ENCODE measurements at regions not wholly inside any gene's neighbourhood (a gene's known extent, or its start where the extent isn't known, plus 50 kb on each side); places are given as distances from the start of the nearest gene placed in this dataset.

GRCh38 chr5:2895196-2895595, 143.7 kb upstream of the IRX2 start:
- TF ChIP-seq POU5F1 (IDR thresholded peaks at IDR 0.05; ENCODE audit: borderline replicate concordance, low read depth, low read length, partially characterized antibody) = no peak
- Histone ChIP-seq H3K4me2 (ENCODE audit: insufficient read depth, low read length) (no peak overlapping the region), H3K4me1 (replicated peaks in 1 of 2; ENCODE audit: control insufficient read depth in 2 of 2, insufficient read depth in 2 of 2, low read length in 2 of 2) (no peaks in the 10 kb centered on the region), H3K4me3 (no peak overlapping the region), H3K9ac (ENCODE audit: insufficient read depth in 1 of 2, low read depth in 2 of 2, low read length in 2 of 2) (no peak overlapping the region), H4K20me1 (replicated peaks; ENCODE audit: control insufficient read depth, insufficient read depth, low read length) (0 out of 2 replicates have a peak, but pooled peaks cover 3% of the 10 kb centered on the region), H3K9me3 (replicated peaks; ENCODE audit: control insufficient read depth, insufficient read depth, low read depth, low read length) (no peaks in the 10 kb centered on the region), H2AFZ (ENCODE audit: low read depth, low read length) (no peak overlapping the region), H3K36me3 (ENCODE audit: control insufficient read depth, insufficient read depth, low read length) (no peaks in the 10 kb centered on the region), H3K27me3 (ENCODE audit: control insufficient read depth in 2 of 2, insufficient read depth in 2 of 2, low read length in 2 of 2) (peaks cover 2 to 5% of the 10 kb centered on the region in 2 experiments; a peak in 2 of 5 replicates), H3K9me1 (ENCODE audit: control insufficient read depth, insufficient read depth, low read length) (no peaks in the 10 kb centered on the region), H3K27ac (ENCODE audit: extremely low read depth, low read depth, low read length) (no peak overlapping the region), H3K79me2 (ENCODE audit: control insufficient read depth, insufficient read depth, low read length) (no peaks in the 10 kb centered on the region)
- ChIA-PET POLR2A (no interaction called here), CTCF (ENCODE audit: low intra/inter-chr PET ratio) (no interaction called here)
- in situ Hi-C loops (cut with MboI) (no loop called here), intact Hi-C loops (cut with micrococcal nuclease) (no loop called here)
- BruUV-seq (replicated peaks) = no TSS peak
- DNase-seq (ENCODE audit: extremely low read depth in 1 of 4, low spot score in 3 of 4) (no peak), FAIRE-seq (no peak), ATAC-seq (no peak)
- 0% methylated on average over 8 of the region's 9 CpGs for WGBS (ENCODE audit: insufficient coverage, low coverage, missing lambda C conversion rate)

- DNase-seq (ENCODE audit: extremely low read depth in 1 of 4, low spot score in 3 of 4) = no peak
- Histone ChIP-seq H3K27me3 (ENCODE audit: control insufficient read depth in 2 of 2, insufficient read depth in 2 of 2, low read length in 2 of 2) (peaks cover 2 to 8% of the 10 kb centered on the region in 2 experiments; a peak in 2 of 5 replicates), H3K9me3 (replicated peaks; ENCODE audit: control insufficient read depth, insufficient read depth, low read depth, low read length) (no peaks in the 10 kb centered on the region), H3K9me1 (ENCODE audit: control insufficient read depth, insufficient read depth, low read length) (no peaks in the 10 kb centered on the region), H3K4me1 (replicated peaks in 1 of 2; ENCODE audit: control insufficient read depth in 2 of 2, insufficient read depth in 2 of 2, low read length in 2 of 2) (no peaks in the 10 kb centered on the region), H2AFZ (ENCODE audit: low read depth, low read length) (no peak overlapping the region), H3K27ac (ENCODE audit: extremely low read depth, low read depth, low read length) (no peak overlapping the region), H4K20me1 (replicated peaks; ENCODE audit: control insufficient read depth, insufficient read depth, low read length) (0 out of 2 replicates have a peak, but pooled peaks cover 3% of the 10 kb centered on the region), H3K4me3 (no peak overlapping the region), H3K79me2 (ENCODE audit: control insufficient read depth, insufficient read depth, low read length) (no peaks in the 10 kb centered on the region), H3K36me3 (ENCODE audit: control insufficient read depth, insufficient read depth, low read length) (no peaks in the 10 kb centered on the region), H3K4me2 (ENCODE audit: insufficient read depth, low read length) (no peak overlapping the region), H3K9ac (ENCODE audit: insufficient read depth in 1 of 2, low read depth in 2 of 2, low read length in 2 of 2) (no peak overlapping the region)
- intact Hi-C loops (cut with micrococcal nuclease) = no loop called here
- POLR2A ChIA-PET = interaction anchor here (0.7 kb wide), 2 partner anchors 276 to 529 kb away, joined by 3 read pairs; no protein-coding TSS in a partner anchor
- no peak for FAIRE-seq
- TF ChIP-seq ZNF232 (CRISPR knock-in tag; IDR thresholded peaks at IDR 0.05) (no peak), U2AF1 (optimal IDR thresholded peaks at IDR 0.05; ENCODE audit: low read depth, low read length) (no peak), CHD2 (IDR thresholded peaks at IDR 0.05; ENCODE audit: low read depth, low read length) (no peak), KHSRP (IDR thresholded peaks at IDR 0.05) (no peak), MLLT1 (IDR thresholded peaks at IDR 0.05) (no peak), GATAD2B (IDR thresholded peaks at IDR 0.05; ENCODE audit: borderline replicate concordance) (no peak), MCM5 (IDR thresholded peaks at IDR 0.05; ENCODE audit: low read depth) (no peak)
- in situ Hi-C loops (cut with MboI) = no loop called here
- ATAC-seq = no peak
- CTCF ChIA-PET (ENCODE audit: low intra/inter-chr PET ratio) = no interaction called here
- no TSS peak for BruUV-seq (replicated peaks)
- 3% methylated on average over 11 of the region's 11 CpGs for WGBS (ENCODE audit: insufficient coverage, low coverage, missing lambda C conversion rate)
Observed at GRCh38 chr5:2894736-2895135, 143.3 kb upstream of the IRX2 start.
